GM18498 (cell line): ENCODE measurements at regions not wholly inside any gene's neighbourhood (a gene's known extent, or its start where the extent isn't known, plus 50 kb on each side); places are given as distances from the start of the nearest gene placed in this dataset.

ENCODE experiments used
- ATAC-seq: cut with Tn5 transposase; IDR thresholded peaks from one replicate; pipeline ENCODE4 v1.9.1; 2021; ENCODE audit warnings: mild to moderate bottlenecking, moderate library complexity; ENCODE audit not compliant: unreplicated experiment

- ATAC-seq, result no peak
These were observed 585.9 kb downstream of the PCDH18 start for GRCh38 chr4:136946307-136946907.

DNA sequence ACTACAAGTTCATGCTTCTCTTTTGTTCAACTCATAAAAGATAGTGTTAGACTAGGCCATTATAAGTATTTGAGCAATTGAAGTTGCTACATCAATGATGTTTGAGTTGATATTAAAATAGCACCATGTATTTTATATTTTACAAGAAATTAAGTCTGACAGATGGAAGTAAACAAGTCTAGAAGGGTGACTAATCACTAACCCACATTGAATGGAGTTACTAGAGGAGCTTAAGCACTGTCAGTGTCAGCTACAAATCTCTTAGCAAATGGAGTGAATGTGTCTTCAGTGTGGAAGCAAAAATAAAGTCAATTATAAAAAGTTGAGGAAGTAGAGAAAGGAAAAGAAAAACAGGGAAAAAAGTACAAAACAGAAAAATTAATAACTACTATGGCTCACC lies 592.5 kb downstream of the PCDH18 start:
- ATAC-seq, result no peak

DNA sequence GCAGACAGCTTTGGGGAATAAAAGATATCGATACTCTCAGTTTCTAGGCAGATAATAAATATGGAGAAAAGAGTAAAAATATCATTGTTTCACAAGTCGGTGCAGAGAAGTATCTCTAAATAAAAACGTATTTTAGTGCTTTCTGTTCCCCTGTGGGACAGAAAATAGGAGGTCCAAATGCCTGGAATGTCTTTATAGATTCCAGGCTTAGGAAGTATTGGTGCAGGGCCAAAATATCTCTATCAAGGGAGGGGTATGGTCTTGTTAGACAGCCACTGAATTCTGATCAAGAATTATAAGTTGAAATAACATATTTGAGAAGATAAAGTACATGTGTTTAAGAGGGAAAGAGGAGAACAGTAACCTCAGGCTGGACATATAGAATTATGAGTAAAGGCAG lies 596.4 kb downstream of the PCDH18 start:
- no peak for ATAC-seq

GRCh38 chr4:136935305-136935704 lies 597.0 kb downstream of the PCDH18 start:
- no peak for ATAC-seq

DNA sequence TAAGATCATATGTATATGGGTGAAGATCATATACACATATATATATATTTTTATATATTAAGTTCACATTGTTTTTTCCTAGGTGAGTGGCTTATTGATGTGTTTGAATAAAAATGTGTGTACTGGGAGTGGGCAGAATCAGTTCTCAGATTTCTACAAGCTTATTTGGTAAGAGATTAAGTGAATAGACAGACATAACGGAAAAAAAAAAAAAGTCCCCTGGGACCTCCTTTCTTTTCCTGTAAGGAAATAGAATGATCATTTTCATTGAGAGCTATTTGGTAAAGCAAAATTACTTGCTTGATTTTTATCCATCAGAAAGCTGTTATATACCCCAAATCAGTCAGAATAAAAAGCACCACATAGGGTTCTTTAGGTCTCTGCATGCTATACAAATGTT lies 597.7 kb downstream of the PCDH18 start:
- ATAC-seq, result no peak

DNA sequence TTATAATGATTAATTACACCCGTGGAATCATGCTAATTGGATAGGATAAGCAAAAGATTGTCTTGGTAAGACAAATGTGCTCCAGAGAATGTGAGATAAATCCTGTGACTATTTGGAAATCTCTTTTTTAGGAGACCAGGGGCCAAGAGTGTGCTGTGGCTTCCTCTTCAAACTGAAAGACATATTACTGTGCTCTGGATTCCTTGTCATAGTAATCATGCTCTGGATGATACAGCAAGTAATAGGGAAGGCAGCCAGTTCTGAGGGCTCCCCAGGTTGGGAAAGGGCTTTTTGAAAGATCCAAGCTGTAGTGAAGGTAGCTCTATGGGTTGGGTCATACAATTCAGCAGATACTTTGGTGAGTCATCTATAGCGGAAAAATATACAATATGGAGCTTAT lies 600.5 kb downstream of the PCDH18 start:
- no peak for ATAC-seq

DNA sequence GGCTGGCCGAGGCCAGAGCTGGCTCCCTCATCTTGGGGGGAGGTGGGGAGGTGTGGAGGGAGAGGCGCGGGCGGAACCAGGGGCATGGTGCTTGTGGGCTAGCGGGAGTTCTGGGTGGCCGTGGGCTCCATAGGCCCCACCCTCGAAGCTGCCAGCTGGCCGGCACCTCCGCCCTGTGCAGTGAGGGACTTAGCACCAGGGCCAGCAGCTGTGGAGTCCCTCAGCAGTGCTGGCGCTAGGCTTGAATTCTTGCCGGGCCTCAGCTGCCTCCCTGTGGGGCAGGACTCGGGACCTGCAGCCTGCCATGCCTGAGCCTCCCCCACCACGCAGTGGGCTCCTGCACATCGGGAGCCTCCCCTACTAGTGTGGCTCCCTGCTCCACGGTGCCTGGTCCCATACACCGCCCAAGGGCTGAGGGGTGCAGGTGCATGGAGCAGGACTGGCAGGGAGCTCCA lies 603.3 kb downstream of the PCDH18 start:
- no peak for ATAC-seq

- no peak for ATAC-seq
These were observed 605.1 kb downstream of the PCDH18 start for GRCh38 chr4:136927172-136927571.

GRCh38 chr4:136925203-136925602 lies 607.1 kb downstream of the PCDH18 start:
- no peak for ATAC-seq

- no peak for ATAC-seq
These were observed 610.2 kb downstream of the PCDH18 start for GRCh38 chr4:136922066-136922465.

DNA sequence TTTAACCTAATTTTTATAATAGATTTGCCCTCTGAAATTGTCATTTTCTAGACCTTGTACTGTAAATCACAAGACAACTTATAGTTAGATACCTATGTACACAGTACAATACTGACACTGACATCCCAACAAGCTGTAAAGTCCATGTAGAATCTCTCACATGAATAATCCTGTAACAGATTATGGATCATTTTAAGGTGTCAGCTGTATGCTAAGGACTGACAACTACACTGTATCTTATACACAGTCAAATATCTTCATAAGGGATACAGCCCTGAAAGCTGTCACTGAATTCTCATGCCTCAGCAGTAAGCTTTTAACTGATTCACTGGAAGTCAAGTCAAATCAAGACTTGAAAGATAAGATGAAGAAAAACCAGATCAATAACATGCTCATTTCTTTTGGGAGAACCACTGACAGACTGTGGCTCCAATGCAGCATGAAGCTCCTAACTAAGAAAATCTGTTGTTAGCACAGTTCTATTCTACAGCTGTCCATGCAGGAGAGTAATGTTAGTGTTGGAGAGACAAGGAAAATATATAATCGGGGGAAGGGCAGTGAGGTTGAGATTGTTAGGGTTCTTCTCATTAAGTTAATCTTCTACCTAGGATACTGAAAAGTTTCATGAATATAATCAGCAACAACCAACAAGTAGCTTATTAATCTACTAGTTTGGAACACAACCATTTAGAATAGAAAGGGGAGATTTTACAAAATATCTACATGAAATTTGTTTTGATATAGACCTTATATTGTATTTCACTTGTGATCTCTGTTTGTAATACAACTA lies 612.0 kb downstream of the PCDH18 start:
- ATAC-seq, result no peak

GRCh38 chr4:136918772-136919171 lies 613.5 kb downstream of the PCDH18 start:
- no peak for ATAC-seq

- no peak for ATAC-seq
These were observed 614.8 kb downstream of the PCDH18 start for GRCh38 chr4:136917312-136918110.

GRCh38 chr4:136909626-136910025 lies 622.7 kb downstream of the PCDH18 start:
- ATAC-seq, result no peak

DNA sequence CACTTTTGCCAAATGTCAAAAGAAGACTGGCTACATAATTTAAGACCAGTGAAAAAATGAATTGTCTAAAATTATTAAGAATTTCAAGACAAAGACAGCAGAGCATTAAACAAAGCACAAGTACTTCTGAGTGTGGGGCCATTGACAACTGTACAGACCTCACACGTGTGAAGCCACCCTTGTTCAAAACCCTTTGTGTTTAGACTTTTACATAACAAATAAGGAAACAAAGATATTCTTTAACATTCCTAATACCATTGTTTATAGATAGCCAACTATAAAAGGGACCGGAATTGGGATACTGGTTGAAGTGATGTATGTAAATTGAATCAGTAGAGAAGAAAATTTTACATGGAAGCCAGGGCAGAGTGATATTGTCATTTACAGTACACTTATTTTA lies 624.2 kb downstream of the PCDH18 start:
- ATAC-seq, result no peak

- no peak for ATAC-seq
These were observed 631.6 kb downstream of the PCDH18 start for GRCh38 chr4:136900696-136901095.

DNA sequence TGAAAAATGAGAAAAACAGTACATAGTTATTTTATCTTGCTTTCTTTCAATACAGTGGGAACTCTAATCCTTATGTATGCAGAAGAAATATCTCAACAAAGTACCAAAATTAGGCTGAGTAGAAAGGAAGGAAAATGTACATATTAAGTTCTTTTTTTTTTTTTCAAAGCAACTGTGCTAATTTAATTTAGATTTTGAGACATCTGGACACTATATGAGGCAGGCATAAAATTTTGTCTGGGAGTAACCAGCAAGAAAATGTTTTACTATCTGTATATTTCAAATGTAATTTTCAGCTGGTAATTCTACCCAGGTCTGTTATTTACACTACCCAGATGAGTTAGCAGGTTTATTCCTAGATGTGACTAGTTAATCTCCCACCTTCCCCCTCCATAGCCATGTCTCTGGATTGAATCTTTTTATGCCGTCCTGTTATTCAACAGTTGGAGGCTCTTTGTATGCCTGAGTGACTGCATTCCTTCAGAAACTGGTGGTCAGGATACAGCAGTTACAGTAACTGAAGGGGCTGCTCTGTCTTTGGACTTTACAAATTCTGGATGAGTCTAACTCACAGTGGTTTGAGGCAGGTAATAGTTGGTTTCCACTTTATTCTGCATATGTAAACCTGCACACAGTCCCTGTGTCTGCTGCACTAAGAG lies 633.6 kb downstream of the PCDH18 start:
- ATAC-seq, result no peak

GRCh38 chr4:136893573-136893972 lies 638.7 kb downstream of the PCDH18 start:
- ATAC-seq, result no peak

DNA sequence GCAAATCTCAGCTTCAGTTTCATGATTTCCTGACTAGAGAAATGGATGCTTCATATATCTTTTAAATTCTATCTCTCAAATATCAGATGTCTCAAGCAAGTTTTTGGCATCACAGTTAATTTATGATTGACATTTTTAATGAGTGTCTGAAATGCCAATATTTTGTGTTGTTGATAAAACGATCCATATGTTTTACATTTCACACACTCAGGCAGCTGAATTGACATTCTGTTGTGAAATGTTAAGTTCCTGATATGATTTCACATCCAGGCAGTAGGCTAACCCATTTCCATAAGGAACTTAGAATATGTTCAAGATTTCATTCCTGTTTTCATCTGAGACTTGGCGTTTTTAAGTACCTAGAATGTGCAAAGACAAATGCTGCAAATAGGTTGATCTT lies 650.6 kb downstream of the PCDH18 start:
- ATAC-seq, result no peak

DNA sequence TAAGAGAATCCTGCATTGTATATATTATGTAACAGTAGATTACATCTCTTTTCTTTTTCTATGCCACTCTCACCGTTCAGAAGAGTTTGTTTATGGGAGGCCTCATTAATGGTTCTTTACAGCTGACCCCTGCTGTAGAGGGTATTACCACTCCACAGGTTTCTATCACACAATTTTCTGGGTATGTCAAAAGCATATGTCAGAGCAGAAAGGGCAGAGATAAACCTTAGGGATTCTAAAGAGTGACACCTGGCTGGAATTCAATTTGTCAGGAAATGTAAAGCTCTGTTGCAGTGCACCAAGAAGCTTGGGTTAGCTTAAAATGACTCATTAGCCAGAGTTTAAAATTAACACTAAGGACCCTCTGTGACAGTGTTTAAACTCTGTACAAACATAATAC lies 658.7 kb downstream of the PCDH18 start:
- ATAC-seq, result no peak

- ATAC-seq, result no peak
These were observed 664.8 kb downstream of the PCDH18 start for GRCh38 chr4:136867465-136867864.
